GM12891 (cell line): ENCODE measurements at regions not wholly inside any gene's neighbourhood (a gene's known extent, or its start where the extent isn't known, plus 50 kb on each side); places are given as distances from the start of the nearest gene placed in this dataset.

ENCODE experiments used
- PAX5 ChIP-seq: IDR thresholded peaks from 2 replicates; pipeline ENCODE4 v1.6.1; 2011; ENCODE audit warnings: low read length, moderate library complexity, mild to moderate bottlenecking; ENCODE audit not compliant: insufficient read depth, severe bottlenecking
- POLR2A ChIP-seq: IDR thresholded peaks from 2 replicates; pipeline ENCODE4 v1.6.1; 2011; ENCODE audit warnings: low read depth, low read length, control low read depth
- POLR2AphosphoS5 ChIP-seq: IDR thresholded peaks from 2 replicates; pipeline ENCODE4 v1.6.1; 2011; ENCODE audit warnings: low read depth, low read length, control low read depth
- SPI1 ChIP-seq: IDR thresholded peaks from 2 replicates; pipeline ENCODE4 v1.6.1; 2011; ENCODE audit warnings: low read depth, low read length, control low read depth
- TAF1 ChIP-seq: IDR thresholded peaks from 2 replicates; pipeline ENCODE4 v1.6.1; 2011; ENCODE audit warnings: low read depth, low read length, control low read depth

GRCh38 chr2:2647141-2647541 is 316.1 kb upstream of the MYT1L start:
- TF ChIP-seq POLR2AphosphoS5 (no peak), POLR2A (no peak), TAF1 (no peak), SPI1 (no peak), PAX5 (no peak)
